ENCODE measurements at regions not wholly inside any gene's neighbourhood (a gene's known extent, or its start where the extent isn't known, plus 50 kb on each side); places are given as distances from the start of the nearest gene placed in this dataset.
A peak's percentile ranks its signal among the peaks of the same experiment; 100 is the strongest.

- ChIA-PET POLR2A (no interaction called here), CTCF (no interaction called here)
- Mint-ChIP-seq H3K36me3 (no peaks in the 10 kb centered on the region), H3K27me3 (peaks cover 6 to 38% of the 10 kb centered on the region in 2 donors), H3K4me1 (no peaks in the 10 kb centered on the region), H3K9me3 (peaks cover 0 to 3% (median 0%) of the 10 kb centered on the region in 5 donors), H3K27ac (peak overlapping the region in 1 of 8 donors; percentile 11), H3K4me3 (no peak overlapping the region)
- Histone ChIP-seq H3K4me1 (ENCODE audit: insufficient read depth, low read length) (no peaks in the 10 kb centered on the region), H3K9me3 (ENCODE audit: low read length) (no peaks in the 10 kb centered on the region), H3K36me3 (ENCODE audit: insufficient read depth, low read length) (no peaks in the 10 kb centered on the region), H3K4me3 (ENCODE audit: low read length) (no peak overlapping the region), H3K27ac (ENCODE audit: low read depth, low read length) (no peak overlapping the region), H3K27me3 (ENCODE audit: insufficient read depth, low read length, poor library complexity, severe bottlenecking) (no peaks in the 10 kb centered on the region)
- no peak for DNase-seq
These were observed 121.4 kb upstream of the TMEM161B start for GRCh38 chr5:88390096-88390441.

- CTCF ChIA-PET = no interaction called here
These were observed 120.9 kb upstream of the TMEM161B start for GRCh38 chr5:88389338-88390095.

DNA sequence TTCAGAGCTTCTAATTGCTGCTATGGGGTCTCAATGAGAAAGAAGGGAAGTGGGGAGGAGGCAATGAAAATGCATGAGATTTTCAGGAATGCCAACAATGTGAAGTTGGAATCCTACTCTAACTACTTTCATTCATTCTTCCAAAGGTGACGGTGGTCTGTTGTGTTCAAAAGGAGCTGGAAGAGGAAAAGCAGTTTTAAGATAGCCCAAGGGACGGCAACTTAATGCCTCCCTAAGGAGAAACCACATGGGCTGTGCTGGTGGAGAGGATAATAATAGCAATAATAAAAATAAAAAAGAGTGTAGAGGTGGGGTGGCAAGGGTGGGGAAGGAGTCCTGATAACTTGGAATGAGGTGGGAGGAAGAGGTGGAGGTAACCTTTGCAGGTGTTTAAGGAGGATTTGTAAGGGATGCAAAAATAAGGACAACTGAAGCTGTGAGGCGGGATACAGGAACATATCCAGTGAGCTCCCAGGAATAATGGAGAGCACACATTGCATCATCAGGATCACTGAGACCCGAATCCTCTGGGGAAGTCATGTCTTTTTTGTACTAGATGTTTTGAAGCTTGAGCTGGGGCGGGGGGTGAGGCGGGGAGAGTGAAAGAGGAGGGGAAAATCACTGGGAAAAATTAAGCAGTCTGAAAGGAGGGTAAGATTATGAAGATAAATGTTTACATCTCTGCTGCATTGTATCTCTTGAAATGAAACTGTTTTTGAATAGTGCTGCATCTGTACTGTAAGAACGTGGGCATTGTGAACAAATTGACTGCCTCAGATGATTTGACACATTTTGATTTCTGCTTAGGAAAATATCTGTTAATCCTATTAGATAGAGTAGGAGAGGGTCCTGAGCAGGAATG, 120.1 kb upstream of the TMEM161B start:
- CTCF ChIA-PET = no interaction called here
- H3K9me3 ChIP-seq (ENCODE audit: low read length) = no peaks in the 10 kb centered on the region
- no peak overlapping the region for H3K27ac ChIP-seq (ENCODE audit: low read depth, low read length)
- no peaks in the 10 kb centered on the region for H3K36me3 ChIP-seq (ENCODE audit: insufficient read depth, low read length)
- H3K27me3 ChIP-seq (ENCODE audit: insufficient read depth, low read length, poor library complexity, severe bottlenecking) = no peaks in the 10 kb centered on the region
- POLR2A ChIA-PET = no interaction called here
- Mint-ChIP-seq H3K4me3 (no peak overlapping the region), H3K9me3 (peaks cover 0 to 3% (median 0%) of the 10 kb centered on the region in 5 donors), H3K4me1 (no peaks in the 10 kb centered on the region), H3K27me3 (peaks cover 6 to 31% of the 10 kb centered on the region in 2 donors), H3K27ac (no peak overlapping the region), H3K36me3 (no peaks in the 10 kb centered on the region)
- no peak overlapping the region for H3K4me3 ChIP-seq (ENCODE audit: low read length)
- H3K4me1 ChIP-seq (ENCODE audit: insufficient read depth, low read length) = no peaks in the 10 kb centered on the region
- DNase-seq = no peak

More at GRCh38 chr5:88389338-88390095, 120.9 kb upstream of the TMEM161B start:
- no peaks in the 10 kb centered on the region for H3K36me3 Mint-ChIP-seq
- H3K4me3 ChIP-seq (ENCODE audit: low read length) = no peak overlapping the region
- H3K27ac ChIP-seq (ENCODE audit: low read depth, low read length) = no peak overlapping the region
- peaks cover 6 to 37% of the 10 kb centered on the region in 2 donors for H3K27me3 Mint-ChIP-seq
- no peaks in the 10 kb centered on the region for H3K27me3 ChIP-seq (ENCODE audit: insufficient read depth, low read length, poor library complexity, severe bottlenecking)
- no peaks in the 10 kb centered on the region for H3K36me3 ChIP-seq (ENCODE audit: insufficient read depth, low read length)
- no peak overlapping the region for H3K27ac Mint-ChIP-seq
- H3K9me3 ChIP-seq (ENCODE audit: low read length) = no peaks in the 10 kb centered on the region
- H3K9me3 Mint-ChIP-seq = peaks cover 0 to 3% (median 0%) of the 10 kb centered on the region in 5 donors
- no peaks in the 10 kb centered on the region for H3K4me1 ChIP-seq (ENCODE audit: insufficient read depth, low read length)
- DNase-seq = no peak
- H3K4me1 Mint-ChIP-seq = no peaks in the 10 kb centered on the region
- no peak overlapping the region for H3K4me3 Mint-ChIP-seq
- POLR2A ChIA-PET = no interaction called here

GRCh38 chr5:88384886-88385285, 116.2 kb upstream of the TMEM161B start:
- CTCF ChIA-PET = no interaction called here
- Mint-ChIP-seq H3K4me1 (no peaks in the 10 kb centered on the region), H3K36me3 (no peaks in the 10 kb centered on the region), H3K4me3 (no peak overlapping the region), H3K27ac (no peak overlapping the region), H3K27me3 (peaks cover 7 to 28% of the 10 kb centered on the region in 2 donors), H3K9me3 (peaks cover 0 to 12% (median 0%) of the 10 kb centered on the region in 5 donors)
- DNase-seq = no peak
- Histone ChIP-seq H3K9me3 (ENCODE audit: low read length) (no peaks in the 10 kb centered on the region), H3K4me3 (ENCODE audit: low read length) (no peak overlapping the region), H3K27me3 (ENCODE audit: insufficient read depth, low read length, poor library complexity, severe bottlenecking) (no peaks in the 10 kb centered on the region), H3K4me1 (ENCODE audit: insufficient read depth, low read length) (no peaks in the 10 kb centered on the region), H3K27ac (ENCODE audit: low read depth, low read length) (no peak overlapping the region), H3K36me3 (ENCODE audit: insufficient read depth, low read length) (no peaks in the 10 kb centered on the region)
- POLR2A ChIA-PET = no interaction called here

DNA sequence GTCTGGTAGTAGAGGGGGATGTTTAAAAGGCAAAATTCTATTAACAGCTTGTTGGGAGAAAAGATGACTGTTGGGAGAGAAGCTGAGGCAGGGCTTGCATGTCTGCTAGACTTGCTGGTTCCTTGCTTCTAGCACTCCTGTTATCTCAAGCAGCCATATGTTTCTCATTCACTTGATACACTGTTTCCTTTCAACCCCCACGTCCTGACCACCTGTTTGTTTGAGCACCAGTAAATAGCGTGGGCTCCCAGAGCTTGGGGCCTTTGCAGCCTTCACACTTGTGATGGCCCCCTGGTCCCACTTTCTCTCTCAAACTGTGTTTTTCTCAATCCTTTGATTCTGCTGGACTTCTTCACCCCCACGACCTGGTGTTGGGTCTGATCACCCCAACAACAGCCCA, 111.7 kb upstream of the TMEM161B start:
- Histone ChIP-seq H3K27ac (ENCODE audit: low read depth, low read length) (no peak overlapping the region), H3K4me1 (ENCODE audit: insufficient read depth, low read length) (no peaks in the 10 kb centered on the region), H3K9me3 (ENCODE audit: low read length) (no peaks in the 10 kb centered on the region), H3K27me3 (ENCODE audit: insufficient read depth, low read length, poor library complexity, severe bottlenecking) (no peaks in the 10 kb centered on the region), H3K4me3 (ENCODE audit: low read length) (no peak overlapping the region), H3K36me3 (ENCODE audit: insufficient read depth, low read length) (no peaks in the 10 kb centered on the region)
- H3K9me3 Mint-ChIP-seq = peaks cover 0 to 9% (median 0%) of the 10 kb centered on the region in 5 donors
- H3K27me3 Mint-ChIP-seq = peaks cover 7 to 9% of the 10 kb centered on the region in 2 donors
- no peak overlapping the region for H3K27ac Mint-ChIP-seq
- no peaks in the 10 kb centered on the region for H3K36me3 Mint-ChIP-seq
- POLR2A ChIA-PET = no interaction called here
- CTCF ChIA-PET = no interaction called here
- H3K4me3 Mint-ChIP-seq = no peak overlapping the region
- no peak for DNase-seq
- H3K4me1 Mint-ChIP-seq = no peaks in the 10 kb centered on the region

DNA sequence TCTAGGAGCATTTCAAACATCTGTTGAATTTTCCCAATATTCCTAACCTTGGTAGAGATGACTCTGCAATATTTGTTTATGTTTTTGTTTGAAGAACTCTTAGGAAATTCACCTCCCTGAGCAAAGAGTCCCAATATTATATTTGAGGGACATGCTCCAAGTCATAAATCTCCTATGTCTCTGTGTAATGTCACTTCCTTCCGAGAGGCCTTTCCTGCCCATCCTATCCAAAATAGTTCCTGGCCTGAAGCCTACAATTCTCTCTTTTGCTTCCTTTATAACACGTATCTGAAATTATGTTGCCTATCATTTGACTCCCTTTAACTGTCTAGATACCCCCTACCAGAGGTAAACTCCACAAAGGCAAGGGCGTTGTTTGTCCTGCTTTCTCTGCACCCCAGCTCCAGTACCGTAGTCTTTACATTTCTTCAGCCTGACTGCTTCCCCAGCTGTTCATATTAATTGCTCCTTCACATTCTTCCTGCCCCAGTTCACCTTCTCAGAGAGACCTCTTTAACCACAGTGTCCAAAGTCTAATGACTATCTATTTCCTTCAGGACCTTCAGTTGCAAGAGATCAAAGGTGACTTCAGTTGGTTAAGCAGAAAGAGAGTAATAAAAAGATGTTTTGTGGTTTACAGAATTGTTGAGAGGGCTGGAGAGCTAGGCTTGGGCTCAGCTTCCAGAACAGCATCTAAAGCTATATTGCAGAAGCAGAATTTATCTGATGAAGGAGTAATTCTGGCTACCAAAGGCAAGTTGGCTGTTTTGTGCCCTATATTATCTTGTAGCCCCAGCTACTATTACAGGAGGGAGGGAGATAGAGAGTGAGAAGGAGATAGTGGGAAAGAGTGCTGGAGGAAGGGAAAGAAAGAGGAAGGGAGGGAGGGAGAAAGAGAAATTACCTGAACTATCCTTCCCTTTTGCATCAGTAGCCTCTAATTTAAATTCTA, 109.3 kb upstream of the TMEM161B start:
- peaks cover 7 to 9% of the 10 kb centered on the region in 2 donors for H3K27me3 Mint-ChIP-seq
- Histone ChIP-seq H3K27me3 (ENCODE audit: insufficient read depth, low read length, poor library complexity, severe bottlenecking) (no peaks in the 10 kb centered on the region), H3K27ac (ENCODE audit: low read depth, low read length) (no peak overlapping the region), H3K4me3 (ENCODE audit: low read length) (no peak overlapping the region), H3K36me3 (ENCODE audit: insufficient read depth, low read length) (no peaks in the 10 kb centered on the region), H3K9me3 (ENCODE audit: low read length) (no peaks in the 10 kb centered on the region), H3K4me1 (ENCODE audit: insufficient read depth, low read length) (no peaks in the 10 kb centered on the region)
- ChIA-PET POLR2A (no interaction called here), CTCF (interaction anchor here (1.0 kb wide), 1 partner anchor 13 kb away, joined by 3 read pairs; no protein-coding TSS in a partner anchor)
- H3K9me3 Mint-ChIP-seq = peaks cover 0 to 9% (median 0%) of the 10 kb centered on the region in 5 donors
- H3K4me1 Mint-ChIP-seq = no peaks in the 10 kb centered on the region
- no peaks in the 10 kb centered on the region for H3K36me3 Mint-ChIP-seq
- H3K4me3 Mint-ChIP-seq = no peak overlapping the region
- DNase-seq = no peak
- H3K27ac Mint-ChIP-seq = no peak overlapping the region

DNA sequence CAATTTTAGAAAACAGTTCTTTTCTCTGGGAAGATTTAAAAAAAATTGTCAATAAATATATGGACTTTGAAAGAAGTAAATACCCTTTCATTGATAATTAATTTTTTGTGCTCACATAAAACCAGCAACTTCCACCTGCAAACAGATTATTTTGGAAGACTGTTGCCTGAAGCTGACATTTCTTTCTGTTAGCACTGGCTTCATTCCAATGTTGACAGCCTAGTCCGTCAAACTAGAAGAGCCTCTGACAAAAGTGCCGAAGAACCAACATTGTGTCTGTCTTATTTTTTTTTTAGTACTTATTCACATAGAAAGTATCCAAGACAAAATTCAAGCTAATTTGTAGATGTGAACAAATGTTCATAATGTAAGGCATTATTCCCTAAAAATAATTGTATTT, 108.6 kb upstream of the TMEM161B start:
- Histone ChIP-seq H3K9me3 (ENCODE audit: low read length) (no peaks in the 10 kb centered on the region), H3K36me3 (ENCODE audit: insufficient read depth, low read length) (no peaks in the 10 kb centered on the region), H3K4me1 (ENCODE audit: insufficient read depth, low read length) (no peaks in the 10 kb centered on the region), H3K27ac (ENCODE audit: low read depth, low read length) (no peak overlapping the region), H3K27me3 (ENCODE audit: insufficient read depth, low read length, poor library complexity, severe bottlenecking) (no peaks in the 10 kb centered on the region), H3K4me3 (ENCODE audit: low read length) (no peak overlapping the region)
- peaks cover 7 to 9% of the 10 kb centered on the region in 2 donors for H3K27me3 Mint-ChIP-seq
- no peaks in the 10 kb centered on the region for H3K36me3 Mint-ChIP-seq
- no peak overlapping the region for H3K4me3 Mint-ChIP-seq
- no peak overlapping the region for H3K27ac Mint-ChIP-seq
- no peak for DNase-seq
- H3K9me3 Mint-ChIP-seq = peaks cover 0 to 9% (median 0%) of the 10 kb centered on the region in 5 donors
- CTCF ChIA-PET = interaction anchor here (1.0 kb wide), 1 partner anchor 12 kb away, joined by 3 read pairs; no protein-coding TSS in a partner anchor
- POLR2A ChIA-PET = no interaction called here
- no peaks in the 10 kb centered on the region for H3K4me1 Mint-ChIP-seq

All from CD8-positive, alpha-beta memory T cell (primary cell).